ENCODE measurements at regions not wholly inside any gene's neighbourhood (a gene's known extent, or its start where the extent isn't known, plus 50 kb on each side); places are given as distances from the start of the nearest gene placed in this dataset.

- DNase-seq (ENCODE audit: low read depth, low spot score), result no peak
- H3K4me3 ChIP-seq (ENCODE audit: low read depth, low read length), result no peak overlapping the region
- CTCF ChIA-PET, result no interaction called here
- TF ChIP-seq CTCF (IDR thresholded peaks at IDR 0.05; ENCODE audit: insufficient read depth, low read length, missing control alignments), result no peak
- POLR2A ChIA-PET, result no interaction called here
These were observed 186.9 kb downstream of the AHR start for GRCh38 chr7:17485368-17485767.

GRCh38 chr7:17485904-17486303 lies 187.5 kb downstream of the AHR start:
- ChIA-PET CTCF (no interaction called here), POLR2A (no interaction called here)
- DNase-seq (ENCODE audit: low read depth, low spot score), result no peak
- no peak overlapping the region for H3K4me3 ChIP-seq (ENCODE audit: low read depth, low read length)
- no peak for TF ChIP-seq CTCF (IDR thresholded peaks at IDR 0.05; ENCODE audit: insufficient read depth, low read length, missing control alignments)

GRCh38 chr7:17486835-17487234 lies 188.4 kb downstream of the AHR start:
- CTCF ChIA-PET, result no interaction called here
- no peak overlapping the region for H3K4me3 ChIP-seq (ENCODE audit: low read depth, low read length)
- no peak for DNase-seq (ENCODE audit: low read depth, low spot score)
- POLR2A ChIA-PET, result no interaction called here
- TF ChIP-seq CTCF (IDR thresholded peaks at IDR 0.05; ENCODE audit: insufficient read depth, low read length, missing control alignments), result no peak

GRCh38 chr7:17487343-17487742 lies 188.9 kb downstream of the AHR start:
- POLR2A ChIA-PET, result no interaction called here
- no peak overlapping the region for H3K4me3 ChIP-seq (ENCODE audit: low read depth, low read length)
- CTCF ChIA-PET, result no interaction called here
- TF ChIP-seq CTCF (IDR thresholded peaks at IDR 0.05; ENCODE audit: insufficient read depth, low read length, missing control alignments), result no peak
- no peak for DNase-seq (ENCODE audit: low read depth, low spot score)

- DNase-seq (ENCODE audit: low read depth, low spot score), result no peak
- CTCF ChIA-PET, result interaction anchor here (1.4 kb wide), 1 partner anchor 17 kb away, joined by 3 read pairs; no protein-coding TSS in a partner anchor
- POLR2A ChIA-PET, result no interaction called here
These were observed 190.4 kb downstream of the AHR start for GRCh38 chr7:17488829-17489228.

GRCh38 chr7:17489961-17490360 lies 191.5 kb downstream of the AHR start:
- CTCF ChIA-PET, result interaction anchor here (0.8 to 1.4 kb wide), 2 partner anchors 8 to 16 kb away, joined by 3 read pairs; no protein-coding TSS in a partner anchor
- POLR2A ChIA-PET, result no interaction called here
- H3K4me3 ChIP-seq (ENCODE audit: low read depth, low read length), result no peak overlapping the region
- no peak for DNase-seq (ENCODE audit: low read depth, low spot score)
- TF ChIP-seq CTCF (IDR thresholded peaks at IDR 0.05; ENCODE audit: insufficient read depth, low read length, missing control alignments), result no peak

More at GRCh38 chr7:17488829-17489228, 190.4 kb downstream of the AHR start:
- TF ChIP-seq CTCF (IDR thresholded peaks at IDR 0.05; ENCODE audit: insufficient read depth, low read length, missing control alignments), result no peak
- no peak overlapping the region for H3K4me3 ChIP-seq (ENCODE audit: low read depth, low read length)

Data from AG04449 (cell line).